AG10803 (cell line): ENCODE measurements at regions not wholly inside any gene's neighbourhood (a gene's known extent, or its start where the extent isn't known, plus 50 kb on each side); places are given as distances from the start of the nearest gene placed in this dataset.

Experiments used
- DNase-seq: peaks from one replicate; pipeline ENCODE4 v3.0.0; 2010; ENCODE audit warnings: low read depth
- H3K4me3 ChIP-seq: 2 replicates; pipeline ENCODE4 v1.5.1; 2011; ENCODE audit warnings: mild to moderate bottlenecking, low read length, control low read depth
- TF ChIP-seq, protein P1 (sequence below): conservative IDR thresholded peaks from 2 replicates; pipeline ENCODE4 v1.5.1; 2011; ENCODE audit warnings: mild to moderate bottlenecking, low read length, control low read depth, inconsistent platforms

DNA sequence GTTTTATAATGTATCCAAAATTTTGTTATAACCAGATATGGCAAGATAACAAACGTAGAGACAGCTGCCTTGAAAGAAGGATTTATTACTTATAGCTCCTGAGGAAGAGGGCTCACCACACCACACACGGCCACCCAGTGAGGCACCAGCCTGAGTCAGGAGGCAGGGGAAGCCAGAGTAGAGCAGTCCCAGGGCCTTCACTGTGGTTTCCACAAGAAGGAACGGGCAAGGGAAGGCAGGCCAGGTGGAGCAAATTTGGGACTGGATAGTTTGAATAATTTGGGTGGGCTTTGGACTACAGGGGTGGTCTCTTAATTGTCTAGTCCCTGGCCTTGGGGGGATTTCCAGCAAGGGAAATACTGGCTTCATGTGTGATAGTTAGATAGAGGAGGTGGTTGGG is 72.5 kb downstream of the RRAGC start:
- H3K4me3 ChIP-seq = no peak overlapping the region
- no peak for DNase-seq
- TF ChIP-seq, protein P1, sequence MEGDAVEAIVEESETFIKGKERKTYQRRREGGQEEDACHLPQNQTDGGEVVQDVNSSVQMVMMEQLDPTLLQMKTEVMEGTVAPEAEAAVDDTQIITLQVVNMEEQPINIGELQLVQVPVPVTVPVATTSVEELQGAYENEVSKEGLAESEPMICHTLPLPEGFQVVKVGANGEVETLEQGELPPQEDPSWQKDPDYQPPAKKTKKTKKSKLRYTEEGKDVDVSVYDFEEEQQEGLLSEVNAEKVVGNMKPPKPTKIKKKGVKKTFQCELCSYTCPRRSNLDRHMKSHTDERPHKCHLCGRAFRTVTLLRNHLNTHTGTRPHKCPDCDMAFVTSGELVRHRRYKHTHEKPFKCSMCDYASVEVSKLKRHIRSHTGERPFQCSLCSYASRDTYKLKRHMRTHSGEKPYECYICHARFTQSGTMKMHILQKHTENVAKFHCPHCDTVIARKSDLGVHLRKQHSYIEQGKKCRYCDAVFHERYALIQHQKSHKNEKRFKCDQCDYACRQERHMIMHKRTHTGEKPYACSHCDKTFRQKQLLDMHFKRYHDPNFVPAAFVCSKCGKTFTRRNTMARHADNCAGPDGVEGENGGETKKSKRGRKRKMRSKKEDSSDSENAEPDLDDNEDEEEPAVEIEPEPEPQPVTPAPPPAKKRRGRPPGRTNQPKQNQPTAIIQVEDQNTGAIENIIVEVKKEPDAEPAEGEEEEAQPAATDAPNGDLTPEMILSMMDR = no peak

DNA sequence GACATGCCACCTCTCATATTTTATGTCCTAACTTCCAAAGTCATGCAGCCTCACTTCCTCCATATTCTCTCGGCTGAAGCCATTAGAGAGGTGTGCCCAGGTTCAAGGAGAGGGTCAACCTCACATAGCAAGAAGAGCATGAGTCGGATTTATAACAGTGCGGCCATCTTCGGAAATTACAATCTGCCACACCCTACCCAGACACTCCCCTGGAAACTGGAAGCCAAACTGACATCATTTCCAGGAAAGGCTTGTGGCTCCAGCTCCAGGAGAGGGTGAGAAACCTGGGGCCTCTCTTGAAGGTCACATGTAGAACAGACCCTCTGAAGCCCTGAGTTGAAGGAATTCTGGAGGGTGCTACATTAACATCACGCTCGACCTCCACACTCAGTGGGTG is 73.5 kb downstream of the RRAGC start:
- DNase-seq = no peak
- H3K4me3 ChIP-seq = no peak overlapping the region
- TF ChIP-seq, protein P1 = no peak

- DNase-seq = no peak
- H3K4me3 ChIP-seq = no peak overlapping the region
- TF ChIP-seq, protein P1 = no peak
Observed at GRCh38 chr1:38785285-38786039, 74.1 kb downstream of the RRAGC start.

DNA sequence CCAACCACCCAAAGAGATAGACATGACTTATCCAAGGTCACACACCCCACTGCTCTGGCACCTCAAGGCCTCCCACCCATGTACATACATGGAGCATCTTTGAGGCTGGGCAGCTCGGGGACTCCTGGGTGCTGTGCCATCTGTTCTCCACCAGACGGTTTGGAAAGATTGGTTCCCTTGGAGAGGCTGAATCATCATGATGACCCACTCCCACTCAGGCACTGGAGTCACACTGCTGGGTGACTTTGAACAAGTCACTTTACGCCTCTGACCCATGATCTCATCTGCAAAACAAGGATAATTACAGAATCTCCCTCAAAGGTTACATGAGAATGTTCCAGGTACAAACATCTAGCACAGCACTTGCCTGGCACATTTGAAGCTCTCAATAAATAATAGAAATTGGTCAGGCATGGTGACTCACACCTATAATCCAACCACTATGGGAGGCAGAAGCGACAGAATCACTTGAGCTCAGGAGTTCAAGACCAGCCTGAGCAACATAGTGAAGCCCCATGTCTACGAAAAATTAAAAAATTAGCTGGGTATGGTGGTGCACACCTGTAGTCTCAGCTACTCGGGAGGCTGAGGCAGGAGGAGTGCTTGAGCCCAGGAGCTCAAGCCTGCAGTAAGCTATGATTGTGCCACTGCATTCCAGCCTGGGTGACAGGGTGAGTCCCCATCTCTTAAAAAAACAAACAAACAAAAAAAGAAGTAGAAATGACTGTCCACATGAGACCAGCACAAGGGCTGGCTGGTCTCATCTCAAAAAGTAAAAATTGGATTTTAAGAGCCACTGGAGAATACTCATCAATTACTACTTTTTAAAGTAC is 74.9 kb downstream of the RRAGC start:
- TF ChIP-seq, protein P1 = no peak
- H3K4me3 ChIP-seq = no peak overlapping the region
- DNase-seq = no peak

DNA sequence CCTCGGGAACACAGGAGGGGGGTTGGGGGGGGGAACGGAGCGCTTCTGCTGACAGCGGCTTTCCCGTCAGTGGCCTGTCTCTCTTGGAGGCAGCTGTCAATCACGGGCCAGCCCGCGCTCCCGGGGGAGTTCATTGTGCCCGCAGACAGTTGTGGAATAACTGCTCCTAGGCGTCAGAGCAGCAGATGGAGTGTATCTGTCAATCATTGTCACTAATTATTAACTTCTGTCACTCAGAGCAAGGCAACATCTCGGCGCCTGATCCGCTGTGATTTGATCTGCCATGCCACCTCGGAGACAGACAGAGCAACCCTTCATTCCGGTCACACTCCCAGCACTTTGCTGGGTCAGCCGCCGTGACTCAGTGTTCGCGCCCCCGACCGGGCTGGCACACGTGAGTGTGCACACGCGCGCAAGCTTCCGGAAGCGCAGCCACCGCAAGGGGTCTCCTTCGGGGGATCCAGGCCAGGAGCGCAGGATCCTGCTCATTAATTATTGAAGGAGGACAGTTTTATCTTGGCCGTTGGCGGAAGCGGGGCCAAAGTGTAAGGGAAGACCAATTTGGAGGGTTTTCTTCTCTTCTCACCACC is 75.8 kb downstream of the RRAGC start:
- TF ChIP-seq, protein P1 = no peak
- DNase-seq = no peak
- no peak overlapping the region for H3K4me3 ChIP-seq

- DNase-seq = no peak
- no peak overlapping the region for H3K4me3 ChIP-seq
- TF ChIP-seq, protein P1 = no peak
Observed at GRCh38 chr1:38781872-38782617, 77.5 kb downstream of the RRAGC start.
